ENCODE measurements at regions not wholly inside any gene's neighbourhood (a gene's known extent, or its start where the extent isn't known, plus 50 kb on each side); places are given as distances from the start of the nearest gene placed in this dataset.
A peak's percentile ranks its signal among the peaks of the same experiment; 100 is the strongest.
"Not testable (repeated sequence)": the region's sequence is repeated elsewhere in the genome, so short reads cannot be mapped to it uniquely, and the experiment has no call there.

- TF ChIP-seq CTCF (IDR thresholded peaks at IDR 0.05; ENCODE audit: insufficient read depth, low read depth, low read length, missing control alignments) = no peak
- no peak for DNase-seq (ENCODE audit: low read depth)
- H3K4me3 ChIP-seq (ENCODE audit: low read length) = no peak overlapping the region
Measured at GRCh38 chr11:22930816-22931594, 70.7 kb upstream of the CCDC179 start.

- DNase-seq (ENCODE audit: low read depth) = no peak
- H3K4me3 ChIP-seq (ENCODE audit: low read length) = no peak overlapping the region
- TF ChIP-seq CTCF (IDR thresholded peaks at IDR 0.05; ENCODE audit: insufficient read depth, low read depth, low read length, missing control alignments) = no peak
Measured at GRCh38 chr11:22938691-22939090, 78.4 kb upstream of the CCDC179 start.

GRCh38 chr11:22941544-22941943 lies 81.3 kb upstream of the CCDC179 start:
- H3K4me3 ChIP-seq (ENCODE audit: low read length); DNase-seq (ENCODE audit: low read depth): not testable (repeated sequence)

GRCh38 chr11:22957786-22958185 lies 97.5 kb upstream of the CCDC179 start:
- TF ChIP-seq CTCF (IDR thresholded peaks at IDR 0.05; ENCODE audit: insufficient read depth, low read depth, low read length, missing control alignments) = no peak
- H3K4me3 ChIP-seq (ENCODE audit: low read length) = no peak overlapping the region
- peak; percentile 13 for DNase-seq (ENCODE audit: low read depth)

GRCh38 chr11:22974251-22974650 lies 114.0 kb upstream of the CCDC179 start:
- TF ChIP-seq CTCF (IDR thresholded peaks at IDR 0.05; ENCODE audit: insufficient read depth, low read depth, low read length, missing control alignments) = no peak
- H3K4me3 ChIP-seq (ENCODE audit: low read length) = no peak overlapping the region
- DNase-seq (ENCODE audit: low read depth) = no peak

- TF ChIP-seq CTCF (IDR thresholded peaks at IDR 0.05; ENCODE audit: insufficient read depth, low read depth, low read length, missing control alignments) = no peak
- no peak overlapping the region for H3K4me3 ChIP-seq (ENCODE audit: low read length)
- peak; percentile 91 for DNase-seq (ENCODE audit: low read depth)
Measured at GRCh38 chr11:22976146-22976545, 115.9 kb upstream of the CCDC179 start.

- H3K4me3 ChIP-seq (ENCODE audit: low read length) = no peak overlapping the region
- no peak for DNase-seq (ENCODE audit: low read depth)
- TF ChIP-seq CTCF (IDR thresholded peaks at IDR 0.05; ENCODE audit: insufficient read depth, low read depth, low read length, missing control alignments) = no peak
Measured at GRCh38 chr11:22982903-22983302, 122.6 kb upstream of the CCDC179 start.
